Mesenchymal stem cell (in vitro differentiated cells and primary cell): ENCODE measurements at regions not wholly inside any gene's neighbourhood (a gene's known extent, or its start where the extent isn't known, plus 50 kb on each side); places are given as distances from the start of the nearest gene placed in this dataset.

Experiments
- DNase-seq: peaks from one replicate; pipeline ENCODE4 v3.0.0-alpha.2; 2013
- H2AFZ ChIP-seq: one replicate; pipeline ENCODE4 v1.6.1; 2013; ENCODE audit warnings: low read depth, mild to moderate bottlenecking, control low read depth, inconsistent platforms, low read length, moderate library complexity
- H2AK5ac ChIP-seq: 2 replicates; pipeline ENCODE4 v1.6.1; 2013; ENCODE audit warnings: low read length, moderate library complexity, mild to moderate bottlenecking, inconsistent platforms; ENCODE audit not compliant: severe bottlenecking
- H2BK120ac ChIP-seq: one replicate; pipeline ENCODE4 v1.6.1; 2013; ENCODE audit warnings: low read depth, mild to moderate bottlenecking, inconsistent platforms, low read length, moderate library complexity
- H2BK12ac ChIP-seq, 2 experiments: one replicate each; pipeline ENCODE4 v1.6.1; 2013; ENCODE audit warnings: inconsistent platforms in 2 of 2, low read length in 2 of 2, mild to moderate bottlenecking in 2 of 2, moderate library complexity in 2 of 2, control low read depth in 1 of 2
- H2BK15ac ChIP-seq: one replicate; pipeline ENCODE4 v1.6.1; 2013; ENCODE audit warnings: mild to moderate bottlenecking, low read depth, inconsistent platforms; ENCODE audit not compliant: poor library complexity, severe bottlenecking
- H2BK5ac ChIP-seq: 2 replicates; pipeline ENCODE4 v1.6.1; 2013; ENCODE audit warnings: low read depth, mild to moderate bottlenecking, low read length, control low read depth, inconsistent platforms; ENCODE audit not compliant: poor library complexity, severe bottlenecking
- H3K14ac ChIP-seq, 2 experiments: one replicate each; pipeline ENCODE4 v1.6.1; 2013; ENCODE audit warnings: inconsistent platforms in 2 of 2, low read length in 2 of 2, control low read depth in 1 of 2, mild to moderate bottlenecking in 1 of 2, moderate library complexity in 1 of 2
- H3K18ac ChIP-seq, 2 experiments: one replicate each; pipeline ENCODE4 v1.6.1; 2013; ENCODE audit warnings: inconsistent platforms in 2 of 2, low read length in 2 of 2, control low read depth in 1 of 2, low read depth in 1 of 2, mild to moderate bottlenecking in 1 of 2
- H3K23ac ChIP-seq, 2 experiments: one replicate each; pipeline ENCODE4 v1.6.1; 2013; ENCODE audit warnings: inconsistent platforms in 2 of 2, low read length in 2 of 2, mild to moderate bottlenecking in 2 of 2, moderate library complexity in 2 of 2, control low read depth in 1 of 2
- H3K27ac ChIP-seq: 2 replicates; pipeline ENCODE4 v1.5.1; 2013; ENCODE audit warnings: mild to moderate bottlenecking, moderate library complexity, low read length, control low read depth, inconsistent platforms; ENCODE audit not compliant: poor library complexity, severe bottlenecking
- H3K27me3 ChIP-seq, 2 experiments: 2 replicates each; pipeline versions ENCODE4 v1.6.1 to v1.7.0; 2013; ENCODE audit warnings: low read length in 2 of 2, mild to moderate bottlenecking in 2 of 2, moderate library complexity in 2 of 2, control low read depth in 1 of 2, inconsistent platforms in 1 of 2; ENCODE audit not compliant: control insufficient read depth in 1 of 2, insufficient read depth in 1 of 2
- H3K36me3 ChIP-seq, 2 experiments: 2 replicates each; pipeline versions ENCODE4 v1.6.1 to v1.7.0; 2013; ENCODE audit warnings: low read length in 2 of 2, control low read depth in 1 of 2, inconsistent platforms in 1 of 2, low read depth in 1 of 2, mild to moderate bottlenecking in 1 of 2; ENCODE audit not compliant: insufficient read depth in 2 of 2, control insufficient read depth in 1 of 2
- H3K4ac ChIP-seq, 2 experiments: one replicate each; pipeline ENCODE4 v1.6.1; 2013; ENCODE audit warnings: inconsistent platforms in 2 of 2, low read length in 2 of 2, mild to moderate bottlenecking in 2 of 2, moderate library complexity in 2 of 2, control low read depth in 1 of 2, low read depth in 1 of 2
- H3K4me1 ChIP-seq: 2 replicates; pipeline ENCODE4 v1.6.1; 2013; ENCODE audit warnings: low read depth, low read length, control low read depth; ENCODE audit not compliant: control insufficient read depth, insufficient read depth
- H3K4me2 ChIP-seq: 2 replicates; pipeline ENCODE4 v1.6.1; 2013; ENCODE audit warnings: low read length, mild to moderate bottlenecking, inconsistent platforms; ENCODE audit not compliant: poor library complexity, severe bottlenecking
- H3K4me3 ChIP-seq, 2 experiments: 2 replicates each; pipeline versions ENCODE4 v1.5.1 to v1.7.0; 2013; ENCODE audit warnings: low read length in 2 of 2, mild to moderate bottlenecking in 2 of 2, control low read depth in 1 of 2, low read depth in 1 of 2; ENCODE audit not compliant: insufficient read depth in 1 of 2
- H3K79me1 ChIP-seq: replicated peaks from 2 replicates; pipeline ENCODE4 v1.6.1; 2013; ENCODE audit warnings: mild to moderate bottlenecking, control low read depth, low read length, inconsistent platforms; ENCODE audit not compliant: poor library complexity, severe bottlenecking
- H3K9ac ChIP-seq: 2 replicates; pipeline ENCODE4 v1.7.0; 2013; ENCODE audit warnings: mild to moderate bottlenecking, low read length, moderate library complexity
- H3K9me3 ChIP-seq: 2 replicates; pipeline ENCODE4 v1.7.0; 2013; ENCODE audit warnings: mild to moderate bottlenecking, low read length; ENCODE audit not compliant: control insufficient read depth
- H4K8ac ChIP-seq: one replicate; pipeline ENCODE4 v1.6.1; 2013; ENCODE audit warnings: inconsistent platforms, mild to moderate bottlenecking, low read length, moderate library complexity
- H4K91ac ChIP-seq: one replicate; pipeline ENCODE4 v1.6.1; 2013; ENCODE audit warnings: mild to moderate bottlenecking, low read length, inconsistent platforms
- WGBS: methylation state at CpG from one replicate; pipeline ENCODE4 v1.1.7; 2013; ENCODE audit warnings: mixed read lengths; 5-methylcytosine and 5-hydroxymethylcytosine counted together

DNA sequence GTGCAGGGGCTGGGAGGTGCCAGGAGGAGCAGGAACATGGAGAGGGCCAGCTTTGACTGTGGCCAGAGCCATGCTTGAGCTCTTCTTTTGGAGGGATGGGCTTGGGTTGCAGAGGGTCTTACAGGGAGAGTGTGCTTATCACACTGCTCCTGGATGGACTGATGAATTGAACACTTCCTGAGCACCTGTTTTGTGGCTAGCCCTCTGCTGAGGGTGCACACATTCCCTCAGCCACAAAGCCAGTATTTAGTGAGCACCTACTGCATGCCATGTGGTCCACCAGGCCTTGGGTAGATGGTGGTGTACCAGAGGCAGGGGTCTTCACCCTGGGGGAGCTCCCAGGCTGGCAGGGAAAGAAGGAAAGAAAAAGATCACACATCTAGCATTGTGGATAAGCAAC, 118.9 kb downstream of the SLC25A47 start:
- no peak overlapping the region for H2AFZ ChIP-seq
- no peak overlapping the region for H3K4me2 ChIP-seq
- DNase-seq, result no peak
- H2BK120ac ChIP-seq, result no peak overlapping the region
- H3K36me3 ChIP-seq, result no peaks in the 10 kb centered on the region
- H3K79me1 ChIP-seq, result peaks cover 34% of the 10 kb centered on the region
- H3K9ac ChIP-seq, result no peak overlapping the region
- no peak overlapping the region for H3K27ac ChIP-seq
- peak overlapping the region; percentile 31 for H2AK5ac ChIP-seq
- no peak overlapping the region for H3K14ac ChIP-seq
- no peak overlapping the region for H2BK12ac ChIP-seq
- no peaks in the 10 kb centered on the region for H3K9me3 ChIP-seq
- H4K8ac ChIP-seq, result no peak overlapping the region
- H3K4me1 ChIP-seq, result peaks cover 40% of the 10 kb centered on the region
- H2BK5ac ChIP-seq, result no peak overlapping the region
- no peak overlapping the region for H3K23ac ChIP-seq
- no peak overlapping the region for H3K4ac ChIP-seq
- H4K91ac ChIP-seq, result no peak overlapping the region
- no peak overlapping the region for H2BK15ac ChIP-seq
- H3K27me3 ChIP-seq, result no peaks in the 10 kb centered on the region
- H3K18ac ChIP-seq, result no peak overlapping the region
- H3K4me3 ChIP-seq, result no peak overlapping the region

DNA sequence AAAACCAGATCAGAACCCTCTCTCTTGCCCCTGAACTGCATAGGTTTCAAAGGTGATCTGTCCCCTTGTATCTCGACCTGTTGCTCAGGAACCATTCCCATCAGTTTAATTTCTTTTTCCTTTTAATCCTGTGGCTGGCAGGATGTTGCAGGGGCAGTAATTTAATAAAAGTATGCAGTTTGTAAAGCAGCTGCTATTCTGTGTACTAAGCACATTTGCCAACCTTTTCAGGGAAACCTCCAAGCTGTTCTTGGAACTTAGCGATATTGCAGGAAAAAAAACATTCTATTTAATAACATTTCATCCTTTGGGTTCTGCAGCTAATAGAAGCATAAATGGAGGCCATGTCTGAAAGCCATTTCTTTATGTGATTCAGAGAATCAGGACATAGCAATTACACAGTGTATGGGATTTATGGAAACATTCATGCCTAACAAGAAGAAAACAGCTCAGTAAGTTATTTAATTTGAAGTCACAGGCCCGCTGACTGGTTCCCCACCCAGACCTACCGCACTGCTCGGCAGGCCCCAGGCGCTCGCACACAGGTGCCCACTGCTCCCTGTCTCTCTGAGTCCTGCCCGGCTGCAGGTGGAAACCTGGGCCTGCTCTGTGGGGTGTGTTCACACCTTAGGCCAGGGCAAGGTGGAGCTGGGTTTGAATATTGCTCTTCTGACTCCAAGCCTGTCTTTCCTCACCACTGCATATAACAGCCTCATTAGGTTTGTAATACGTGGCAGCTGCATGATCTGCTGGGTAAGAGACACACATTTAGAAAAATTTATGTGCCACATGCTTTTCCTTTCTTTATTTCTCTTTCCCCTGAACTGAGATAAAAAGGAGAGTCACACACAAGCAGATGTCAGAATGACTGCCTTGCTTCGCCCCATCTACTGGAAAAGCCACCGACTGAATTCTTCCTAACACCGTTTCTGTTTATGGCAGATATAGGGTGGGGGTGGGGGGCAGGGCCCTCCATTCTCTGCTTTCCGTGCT, 119.7 kb downstream of the SLC25A47 start:
- Histone ChIP-seq H3K4me2 (no peak overlapping the region), H3K18ac (no peak overlapping the region), H2BK12ac (no peak overlapping the region), H2AFZ (no peak overlapping the region), H3K79me1 (peaks cover 36% of the 10 kb centered on the region), H4K8ac (no peak overlapping the region), H3K14ac (no peak overlapping the region), H3K4me3 (no peak overlapping the region), H3K27ac (peak overlapping the region; percentile 36), H3K4me1 (peaks cover 42% of the 10 kb centered on the region), H2BK15ac (no peak overlapping the region), H2AK5ac (peak overlapping the region; percentile 83), H3K27me3 (no peaks in the 10 kb centered on the region), H2BK120ac (no peak overlapping the region), H2BK5ac (peak overlapping the region; percentile 59), H3K23ac (no peak overlapping the region), H3K36me3 (no peaks in the 10 kb centered on the region), H3K9ac (no peak overlapping the region), H3K9me3 (no peaks in the 10 kb centered on the region), H4K91ac (no peak overlapping the region), H3K4ac (no peak overlapping the region)
- WGBS, result 90% methylated on average over 12 of the region's 13 CpGs
- no peak for DNase-seq

DNA sequence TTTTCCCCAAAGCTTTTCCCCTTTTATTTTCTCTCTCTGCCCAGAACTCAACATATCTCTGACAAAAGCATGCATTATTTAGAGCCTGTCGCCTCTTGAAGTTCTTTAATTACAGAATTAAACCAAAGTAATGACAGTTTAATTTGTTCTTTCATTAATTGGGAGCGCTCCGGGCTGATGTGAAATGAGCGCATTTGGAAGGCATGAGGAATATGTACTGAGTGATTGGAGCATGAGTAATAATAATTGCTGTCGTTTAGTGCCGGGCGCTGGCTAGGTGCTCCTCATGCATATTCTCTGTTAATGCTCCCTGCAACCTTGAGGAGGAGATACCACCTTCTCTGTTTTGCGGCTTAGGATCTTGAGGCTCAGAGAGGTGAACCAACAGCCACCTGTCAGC, 120.5 kb downstream of the SLC25A47 start:
- H2BK12ac ChIP-seq, result no peak overlapping the region
- no peak overlapping the region for H3K4me3 ChIP-seq
- no peak overlapping the region for H3K4ac ChIP-seq
- H3K9ac ChIP-seq, result no peak overlapping the region
- 63% methylated on average over 8 of the region's 8 CpGs for WGBS
- no peak for DNase-seq
- peak overlapping the region; percentile 26 for H3K27ac ChIP-seq
- H2BK5ac ChIP-seq, result no peak overlapping the region
- H3K4me1 ChIP-seq, result peaks cover 44% of the 10 kb centered on the region
- peak overlapping the region; percentile 57 for H2AK5ac ChIP-seq
- no peaks in the 10 kb centered on the region for H3K27me3 ChIP-seq
- no peaks in the 10 kb centered on the region for H3K9me3 ChIP-seq
- no peak overlapping the region for H4K91ac ChIP-seq
- no peak overlapping the region for H3K14ac ChIP-seq
- H3K18ac ChIP-seq, result no peak overlapping the region
- H3K79me1 ChIP-seq, result peaks cover 41% of the 10 kb centered on the region
- H2BK15ac ChIP-seq, result no peak overlapping the region
- no peak overlapping the region for H3K23ac ChIP-seq
- no peak overlapping the region for H3K4me2 ChIP-seq
- H3K36me3 ChIP-seq, result no peaks in the 10 kb centered on the region
- H2AFZ ChIP-seq, result no peak overlapping the region
- H2BK120ac ChIP-seq, result no peak overlapping the region
- H4K8ac ChIP-seq, result no peak overlapping the region

DNA sequence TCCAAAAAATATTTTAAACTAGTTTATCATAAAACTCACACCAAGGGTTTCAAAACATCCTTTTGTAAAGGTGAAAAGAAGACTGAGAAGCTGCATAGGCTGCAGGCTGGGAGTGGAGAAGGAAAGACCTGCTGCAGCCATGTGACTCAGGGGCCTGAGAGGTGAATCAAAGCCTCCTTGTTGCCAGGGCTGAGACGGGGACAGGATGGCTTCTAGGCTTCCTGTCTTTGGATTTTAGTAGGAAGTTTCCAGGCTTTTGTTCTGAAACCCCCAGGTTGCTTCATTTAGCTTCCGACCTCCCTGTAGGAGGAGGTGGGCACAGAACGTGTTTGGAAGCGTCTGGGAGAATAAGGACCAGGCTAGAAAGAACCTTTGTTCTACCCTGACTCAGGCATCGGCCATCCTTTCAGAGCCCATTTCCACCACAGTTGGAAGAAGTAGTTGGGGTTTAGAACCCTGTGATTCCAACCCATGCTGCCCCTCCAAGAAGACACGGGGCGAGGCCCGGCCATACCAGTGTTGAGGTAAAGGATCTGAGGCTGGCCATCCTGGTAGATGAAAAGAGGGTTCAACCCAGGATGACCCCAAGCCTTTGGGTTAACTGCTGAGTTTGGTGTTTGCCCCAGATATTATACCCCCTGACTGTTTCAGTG, 122.4 kb downstream of the SLC25A47 start:
- 86% methylated on average over 5 of the region's 8 CpGs for WGBS
- Histone ChIP-seq H2BK12ac (no peak overlapping the region), H3K4me2 (no peak overlapping the region), H3K27ac (no peak overlapping the region), H3K36me3 (no peaks in the 10 kb centered on the region), H2BK120ac (no peak overlapping the region), H3K9me3 (no peaks in the 10 kb centered on the region), H3K18ac (no peak overlapping the region), H3K4ac (no peak overlapping the region), H4K91ac (no peak overlapping the region), H3K9ac (no peak overlapping the region), H3K79me1 (peaks cover 51% of the 10 kb centered on the region), H2BK15ac (no peak overlapping the region), H3K27me3 (no peaks in the 10 kb centered on the region), H3K14ac (no peak overlapping the region), H3K4me3 (no peak overlapping the region), H2AFZ (no peak overlapping the region), H2AK5ac (peak overlapping the region; percentile 63), H3K23ac (no peak overlapping the region), H3K4me1 (peaks cover 35% of the 10 kb centered on the region), H4K8ac (no peak overlapping the region), H2BK5ac (no peak overlapping the region)
- no peak for DNase-seq
